ENCODE measurements at regions not wholly inside any gene's neighbourhood (a gene's known extent, or its start where the extent isn't known, plus 50 kb on each side); places are given as distances from the start of the nearest gene placed in this dataset.
"Not testable (repeated sequence)": the region's sequence is repeated elsewhere in the genome, so short reads cannot be mapped to it uniquely, and the experiment has no call there.

DNA sequence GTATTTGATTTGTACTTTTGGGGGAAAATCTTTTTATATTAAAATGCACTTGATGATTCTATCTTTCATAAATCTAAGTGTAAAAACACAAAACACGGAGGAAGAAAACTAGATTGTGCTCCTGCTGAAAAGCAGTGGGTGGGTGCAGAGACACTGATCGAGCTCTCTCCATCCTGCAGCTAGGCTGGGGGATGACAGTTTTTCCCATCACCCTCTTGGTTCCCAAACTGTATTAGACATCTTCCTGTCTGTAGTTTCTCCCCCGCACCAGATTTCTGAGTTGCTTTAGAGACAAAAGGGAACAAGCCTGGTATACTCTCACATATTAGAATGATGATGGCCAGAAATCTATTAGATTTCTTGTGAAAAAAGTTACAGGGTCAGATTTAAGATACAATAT lies 99.6 kb downstream of the FAM114A2 start:
- no peak for DNase-seq

DNA sequence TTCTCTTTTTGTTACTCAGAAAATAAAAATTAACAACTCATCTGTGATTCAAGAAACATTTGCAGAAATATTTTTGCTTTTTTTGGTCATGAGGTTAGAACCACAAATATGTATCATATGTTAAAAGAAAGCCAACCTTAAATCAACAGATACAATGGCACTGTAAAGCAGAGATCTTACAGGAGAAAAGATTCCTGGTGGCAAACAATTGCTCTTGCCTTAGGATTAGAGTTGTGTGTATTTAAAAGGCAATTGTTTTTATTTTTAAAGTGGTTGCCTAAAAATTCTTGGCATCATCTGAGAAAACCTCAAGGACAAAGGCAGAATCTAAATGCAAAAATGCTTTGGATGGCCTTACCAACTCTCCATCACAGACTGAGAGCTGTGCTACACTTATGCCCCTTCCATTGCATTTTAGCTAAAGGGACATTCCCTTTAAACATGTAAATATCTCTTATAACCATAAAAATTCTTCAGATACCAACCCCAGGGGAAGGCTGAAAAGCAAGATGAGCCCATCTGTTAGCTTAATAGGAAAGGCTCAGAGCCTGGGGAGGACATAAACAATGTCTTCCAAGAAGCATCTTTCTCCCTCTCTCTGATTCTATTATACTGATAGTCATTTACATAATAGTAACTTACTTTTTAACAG lies 100.4 kb downstream of the FAM114A2 start:
- DNase-seq: no peak

DNA sequence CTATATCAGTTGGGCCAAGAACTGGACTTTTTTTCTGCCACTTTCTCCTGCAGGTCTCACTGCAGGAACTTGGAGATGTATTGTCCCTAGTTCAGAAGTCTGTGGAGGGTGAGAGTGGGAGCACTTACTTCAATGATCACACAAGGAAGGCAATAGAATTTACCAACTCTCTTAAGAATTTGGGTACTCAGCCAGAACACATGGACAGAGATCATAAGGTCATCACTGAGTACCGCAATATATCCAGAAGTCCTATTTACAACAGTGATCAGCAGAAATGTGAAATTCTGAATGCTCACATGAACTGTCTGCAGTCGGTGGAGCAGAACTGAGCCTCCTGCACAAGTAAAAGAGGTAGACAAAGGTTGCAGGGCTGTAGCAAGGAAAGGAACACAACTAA lies 101.0 kb downstream of the FAM114A2 start:
- DNase-seq: no peak

DNA sequence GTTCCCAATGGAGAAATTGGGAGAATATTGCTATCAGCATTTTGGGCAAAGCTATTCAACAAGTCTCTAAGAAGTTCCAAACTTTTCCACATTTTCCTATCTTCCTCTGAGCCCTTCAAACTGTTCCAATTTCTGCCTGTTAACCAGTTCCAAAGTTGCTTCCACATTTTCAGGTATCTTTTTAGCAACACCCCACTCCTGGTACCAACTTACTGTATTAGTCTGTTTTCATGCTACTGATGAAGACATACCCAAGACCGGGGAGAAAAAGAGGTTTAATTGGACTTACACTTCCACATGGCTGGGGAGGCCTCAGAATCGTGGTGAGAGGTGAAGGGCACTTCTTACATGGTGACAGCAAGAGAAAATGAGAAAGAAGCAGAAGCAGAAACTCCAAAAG lies 103.6 kb downstream of the FAM114A2 start:
- DNase-seq: not testable (repeated sequence)

DNA sequence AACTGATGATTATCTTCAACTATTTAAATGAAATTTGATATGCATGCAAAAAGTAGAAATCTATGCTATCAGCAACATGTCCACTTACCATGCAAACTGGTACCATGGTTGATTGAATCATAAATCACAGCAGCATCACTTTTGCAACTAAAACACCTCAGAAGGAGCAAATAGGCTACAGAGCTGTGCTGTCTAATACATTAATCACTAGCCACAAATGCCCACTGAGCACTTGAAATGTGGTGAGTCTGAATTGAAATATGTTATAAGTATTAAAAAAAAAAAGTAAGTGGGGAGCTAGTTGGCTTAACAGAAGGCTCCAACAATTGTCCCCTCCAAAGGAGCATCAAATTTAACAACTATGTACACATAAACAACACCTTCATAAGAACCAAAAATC lies 112.5 kb downstream of the FAM114A2 start:
- no peak for DNase-seq

DNA sequence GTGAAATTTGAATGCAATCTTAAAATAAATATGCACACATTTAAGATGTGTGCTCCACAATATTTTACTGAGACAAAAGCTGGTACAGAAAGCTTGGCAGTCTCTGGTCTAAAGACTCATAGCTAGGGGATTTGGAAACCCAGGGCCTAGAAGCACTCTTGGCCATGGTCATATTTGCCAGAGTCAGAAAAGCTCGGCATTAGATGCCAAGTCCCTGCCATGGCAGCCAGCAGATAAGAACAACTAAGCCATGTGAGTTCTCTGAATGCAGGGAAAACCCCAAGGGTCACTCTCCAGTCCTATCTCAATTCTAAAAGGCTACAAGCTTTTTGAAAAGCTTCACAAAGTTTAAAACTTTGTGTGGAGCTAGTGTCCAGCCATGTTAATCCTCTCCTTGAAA lies 119.5 kb downstream of the FAM114A2 start:
- no peak for DNase-seq

DNA sequence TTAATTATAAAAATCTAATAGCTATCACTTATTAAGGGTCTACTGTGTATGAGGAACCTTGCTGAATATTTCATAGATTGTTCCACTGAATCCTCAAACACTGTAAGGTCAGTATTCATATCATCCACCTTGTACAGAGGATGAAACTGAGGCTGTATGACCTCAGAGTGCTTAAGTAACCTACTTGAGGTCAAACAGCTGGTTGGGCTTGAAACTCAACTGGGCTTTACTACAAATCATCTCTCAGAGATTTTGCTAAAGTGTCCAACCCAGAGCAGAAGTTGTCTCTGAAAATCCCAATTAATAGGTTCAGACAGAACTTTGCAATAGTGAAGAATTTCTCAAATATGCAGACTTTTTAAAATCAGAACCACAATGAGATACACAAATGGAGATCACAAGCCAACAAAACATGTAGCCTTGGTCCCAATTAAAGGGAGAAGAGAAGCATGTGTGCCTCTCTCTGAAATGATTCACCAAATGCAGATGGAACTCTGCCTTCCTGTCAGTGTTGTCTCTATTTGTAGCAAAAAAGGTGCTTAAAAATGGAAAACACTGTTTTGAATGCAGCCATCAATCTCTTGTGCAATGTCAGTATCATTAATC lies 131.4 kb downstream of the FAM114A2 start:
- no peak for DNase-seq

DNA sequence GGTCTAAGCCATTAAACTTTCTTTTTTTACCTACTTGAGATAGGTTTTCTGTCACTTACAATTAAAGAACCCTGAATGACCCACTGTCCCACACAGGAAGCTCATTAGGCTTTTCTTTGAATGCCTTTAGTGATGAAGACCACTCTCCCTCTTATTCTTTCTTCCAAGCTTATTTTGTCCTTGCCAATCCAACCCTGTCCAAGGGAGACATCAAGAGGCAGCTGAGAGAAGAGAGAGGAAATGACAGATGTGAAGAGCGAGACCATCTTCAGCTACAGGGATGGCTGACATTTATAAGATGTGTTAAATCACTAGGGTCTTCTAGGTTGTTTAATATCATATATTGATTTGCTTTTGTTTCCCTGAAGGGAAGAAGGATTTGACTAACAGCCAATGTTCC lies 133.5 kb downstream of the FAM114A2 start:
- DNase-seq: no peak

DNA sequence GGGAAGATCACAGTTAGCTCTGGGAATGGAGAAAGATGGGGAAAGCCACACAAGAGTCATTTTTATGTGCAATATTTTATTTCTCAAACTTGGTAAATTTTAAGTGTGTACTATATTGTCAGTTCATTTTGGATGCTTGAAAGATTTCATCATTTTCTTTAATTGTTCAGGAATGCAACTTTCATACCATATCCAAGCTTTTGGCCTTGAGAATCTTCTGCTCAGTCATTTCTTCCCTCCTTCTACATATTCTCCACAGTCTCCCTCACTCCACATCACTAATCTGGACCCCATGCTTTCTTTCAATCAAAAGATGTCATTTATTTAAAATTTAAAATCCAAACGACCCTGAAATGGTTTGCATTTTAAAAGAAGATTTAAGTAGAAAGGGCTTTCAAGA lies 135.4 kb downstream of the FAM114A2 start:
- no peak for DNase-seq

DNA sequence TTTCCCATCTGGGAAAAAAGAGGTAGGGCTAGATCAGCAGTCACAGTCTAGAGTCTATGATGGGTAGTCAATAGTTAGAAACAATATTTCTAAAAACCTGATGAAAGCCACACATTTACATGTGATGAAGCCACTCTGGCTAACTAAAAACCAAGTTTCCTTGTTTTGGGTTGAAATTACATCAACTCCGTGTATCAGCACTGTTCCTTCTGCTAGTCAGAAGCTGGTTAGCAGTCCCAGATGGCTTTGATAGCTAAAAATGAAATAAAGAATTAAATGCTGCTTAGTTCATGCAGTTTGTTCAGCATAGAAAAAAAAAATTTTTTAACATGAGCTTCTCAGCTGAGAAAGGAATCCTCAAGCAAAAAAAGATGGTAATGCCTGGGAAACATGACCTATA lies 136.7 kb downstream of the FAM114A2 start:
- no peak for DNase-seq

DNA sequence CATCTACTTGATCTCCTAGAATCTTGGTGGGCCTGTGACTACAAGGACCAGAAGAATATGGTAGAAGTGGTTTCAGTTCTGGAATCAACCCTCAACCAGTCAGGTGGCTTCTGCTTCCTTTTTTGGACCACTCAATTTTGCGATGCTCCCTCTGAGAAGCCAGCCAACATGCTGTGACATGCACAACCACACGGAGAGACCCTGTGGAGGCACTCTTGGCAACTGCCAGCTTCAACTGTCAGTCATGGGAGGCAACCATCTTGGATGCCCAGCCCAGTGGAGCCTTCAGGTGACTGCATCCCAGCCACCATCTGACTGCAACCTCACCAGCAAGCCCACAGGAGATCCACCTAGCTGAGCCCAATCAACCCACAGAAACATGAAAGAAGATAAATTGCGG lies 137.3 kb downstream of the FAM114A2 start:
- no peak for DNase-seq

DNA sequence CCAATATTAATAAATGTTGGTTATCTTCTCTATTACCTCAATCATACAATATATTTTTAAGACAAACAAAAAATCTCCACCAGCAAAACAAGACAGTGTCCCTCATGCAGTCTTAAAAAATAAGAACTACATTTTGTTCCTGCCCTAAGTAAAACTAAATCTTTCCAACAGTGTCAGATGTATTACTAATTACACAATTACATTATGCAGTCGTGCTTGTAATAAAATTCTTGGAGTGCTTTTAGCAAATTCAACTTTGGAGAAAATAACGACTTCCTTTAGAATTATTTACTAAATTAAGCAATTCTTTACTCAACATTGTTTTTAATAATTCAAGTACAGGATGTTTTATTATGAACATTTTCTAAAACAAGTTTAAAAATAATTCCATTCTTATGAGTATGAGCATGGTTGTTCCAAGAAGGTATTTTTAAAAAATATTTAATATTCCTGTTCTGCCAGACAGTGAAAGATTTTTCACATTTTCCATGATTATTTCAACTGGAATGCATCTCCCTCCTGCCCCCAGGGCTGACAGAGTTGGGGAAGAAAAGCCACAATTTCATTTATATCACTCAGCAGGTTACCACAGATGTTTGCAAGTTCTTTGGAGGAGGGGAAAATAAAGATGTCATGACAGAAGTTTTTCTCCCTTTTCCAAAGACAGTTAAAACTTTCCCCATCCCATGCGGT lies 137.9 kb downstream of the FAM114A2 start:
- DNase-seq: peak; percentile 25

DNA sequence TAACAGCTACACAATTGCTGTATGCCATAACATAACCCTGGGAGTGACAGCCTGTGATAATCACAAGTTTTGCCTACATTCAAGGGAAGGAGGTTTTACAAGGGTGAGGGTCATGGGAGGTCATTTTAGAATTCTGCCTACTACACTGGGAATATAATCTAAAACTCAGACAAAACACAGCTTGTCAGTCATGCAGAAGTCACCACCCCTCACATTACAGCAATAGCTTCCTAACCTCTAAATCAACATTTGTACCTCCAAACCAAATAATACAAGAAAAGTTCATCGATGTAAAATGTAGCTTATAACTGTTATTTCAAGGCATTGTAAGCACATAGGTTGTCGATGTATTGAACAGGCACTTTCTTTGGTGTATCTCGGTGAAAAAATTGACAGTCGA lies 139.0 kb downstream of the FAM114A2 start:
- no peak for DNase-seq

DNA sequence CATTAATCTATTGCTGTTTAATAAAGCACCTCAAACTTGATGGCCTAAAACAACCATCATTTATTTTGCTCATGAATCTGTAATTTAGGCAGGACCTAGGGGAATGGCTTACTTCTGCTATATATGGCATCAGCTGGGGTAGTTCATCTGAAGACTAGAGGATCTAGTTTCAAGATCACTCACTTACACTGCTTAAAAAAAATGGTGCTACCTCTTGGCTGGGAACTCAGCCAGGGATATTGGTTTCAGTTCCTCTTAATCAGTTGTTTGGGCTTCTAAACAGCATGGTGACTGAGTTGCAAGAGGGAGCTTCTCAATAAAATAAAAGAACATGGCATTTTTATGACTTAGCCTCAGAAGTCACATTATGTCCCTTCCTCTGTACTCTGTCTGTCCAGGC lies 142.0 kb downstream of the FAM114A2 start:
- no peak for DNase-seq

DNA sequence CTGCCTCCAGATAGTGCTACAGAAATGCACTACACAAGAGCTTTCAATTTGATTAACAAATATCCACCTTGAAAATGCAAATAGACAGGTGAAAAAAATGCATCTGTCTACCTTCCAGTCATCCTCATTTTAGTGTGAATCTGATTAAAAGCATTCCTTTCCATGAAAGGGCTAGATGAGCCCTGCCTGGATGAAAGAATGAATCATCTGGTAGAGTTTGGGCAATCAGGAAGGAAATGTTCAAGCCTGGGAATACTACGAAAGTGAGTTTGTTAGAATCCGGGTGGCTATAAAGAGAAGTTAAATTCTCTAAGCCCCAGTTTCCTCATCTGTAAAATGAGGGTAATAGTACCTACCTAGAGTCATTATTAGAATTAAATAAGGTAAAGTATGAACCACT lies 142.6 kb downstream of the FAM114A2 start:
- DNase-seq: no peak

DNA sequence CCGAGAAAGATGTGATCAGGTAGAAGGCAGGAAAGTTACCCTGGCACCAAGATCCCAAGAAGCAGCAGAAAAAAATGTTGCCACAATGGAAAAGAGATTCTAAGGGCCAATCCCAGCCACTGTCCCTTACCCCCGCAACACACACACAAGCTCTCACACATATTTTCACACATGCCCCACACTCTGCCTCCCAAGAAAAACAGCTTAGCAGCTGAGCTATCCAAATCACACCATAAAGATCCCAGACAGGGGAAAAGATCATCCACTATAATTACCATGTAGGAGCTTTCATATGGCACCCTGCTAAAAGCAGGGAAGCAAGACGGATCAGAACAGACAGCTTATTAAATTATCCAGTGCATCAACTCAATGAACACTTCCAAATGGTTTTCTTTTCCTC lies 143.4 kb downstream of the FAM114A2 start:
- no peak for DNase-seq

DNA sequence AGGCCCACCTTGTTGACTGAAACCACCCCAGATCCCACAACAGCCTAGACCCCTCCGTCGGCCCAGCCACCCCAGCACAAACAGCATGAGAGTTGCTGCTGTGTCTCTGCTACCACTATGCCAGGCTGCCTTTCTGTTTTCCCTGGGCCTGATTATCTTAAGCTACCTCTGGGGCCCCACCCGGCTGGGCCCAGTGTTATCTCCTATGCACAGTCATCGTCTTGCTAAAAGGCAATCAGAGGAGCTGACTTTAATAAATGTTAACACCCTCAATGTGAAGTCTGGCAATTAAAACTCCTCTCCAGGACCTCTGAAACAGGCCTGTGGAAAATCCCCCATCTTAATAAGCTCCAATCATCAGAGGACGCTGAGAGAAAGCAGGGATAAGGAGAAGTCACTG lies 144.9 kb downstream of the FAM114A2 start:
- no peak for DNase-seq

DNA sequence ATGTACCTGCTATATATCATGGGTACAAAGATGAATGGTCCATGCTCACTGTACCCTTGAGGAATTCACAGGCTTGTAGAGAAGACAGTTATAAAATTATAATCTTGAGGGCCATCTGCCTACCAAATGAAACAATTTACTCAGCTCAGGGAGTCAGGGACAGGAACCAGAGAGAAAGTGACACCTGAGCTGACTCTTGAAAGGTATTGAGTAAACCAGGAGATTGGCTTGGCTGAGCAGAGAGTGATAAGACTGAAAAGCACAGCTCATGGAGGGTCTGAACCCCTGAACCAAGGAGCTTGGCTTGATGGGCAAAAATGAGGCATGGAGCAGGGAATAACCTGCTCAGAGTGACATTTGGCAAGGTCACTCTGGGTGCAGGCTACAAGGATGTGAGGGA lies 147.3 kb downstream of the FAM114A2 start:
- no peak for DNase-seq

DNA sequence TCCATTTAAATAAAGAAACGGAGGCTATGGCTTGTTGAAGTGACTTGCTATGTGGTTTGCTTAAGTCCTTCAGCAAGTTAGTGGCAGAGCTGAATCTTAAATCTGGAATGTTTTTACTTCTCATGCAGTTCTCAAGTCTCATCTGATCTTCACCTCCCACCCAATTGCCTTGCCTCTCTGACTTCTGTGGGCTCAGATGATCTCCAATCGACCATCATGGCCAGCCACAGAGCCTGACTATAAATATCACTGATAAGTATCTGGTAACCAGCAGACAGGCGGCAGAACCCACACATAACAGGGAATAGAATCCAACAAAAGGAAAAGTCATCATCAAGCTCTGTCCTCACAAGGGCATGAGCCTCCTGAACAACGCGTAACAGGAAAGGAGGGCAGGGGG lies 149.9 kb downstream of the FAM114A2 start:
- no peak for DNase-seq

DNA sequence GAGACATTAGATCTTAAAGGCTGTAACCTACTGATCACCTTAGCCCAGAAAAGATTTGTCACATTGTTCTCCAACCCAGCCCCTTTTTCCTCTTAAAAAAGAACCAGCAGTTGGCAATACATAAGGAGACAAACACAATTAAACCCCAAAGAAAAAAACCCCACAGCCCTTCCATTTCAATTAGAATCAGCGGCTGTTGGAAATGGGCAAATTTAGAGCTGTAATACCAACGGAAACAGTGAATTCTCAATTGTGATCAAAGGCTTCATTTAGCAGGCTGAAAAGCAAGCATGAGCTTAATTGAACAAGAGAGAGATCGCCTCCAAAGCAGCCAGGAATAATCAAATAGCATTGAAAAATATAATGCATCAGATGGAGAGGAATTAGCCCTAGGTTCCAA lies 153.6 kb downstream of the FAM114A2 start:
- DNase-seq: no peak

DNA sequence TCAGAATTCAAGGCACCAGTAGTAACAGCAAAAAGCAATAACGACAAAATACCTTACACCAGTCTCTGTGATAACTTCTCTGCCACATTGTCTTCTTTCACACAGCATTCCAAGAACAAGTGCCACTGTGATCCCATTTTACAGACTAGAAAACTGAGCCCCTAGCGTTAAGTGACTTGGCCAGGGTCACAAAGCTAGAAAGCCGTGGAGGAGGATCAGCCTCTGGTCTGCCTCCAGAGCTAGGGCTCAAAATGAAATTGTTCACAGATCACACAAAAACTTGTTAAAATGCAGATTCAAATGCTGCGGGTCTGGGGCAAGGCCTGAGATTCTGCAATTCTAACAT lies 154.1 kb downstream of the FAM114A2 start:
- no peak for DNase-seq

DNA sequence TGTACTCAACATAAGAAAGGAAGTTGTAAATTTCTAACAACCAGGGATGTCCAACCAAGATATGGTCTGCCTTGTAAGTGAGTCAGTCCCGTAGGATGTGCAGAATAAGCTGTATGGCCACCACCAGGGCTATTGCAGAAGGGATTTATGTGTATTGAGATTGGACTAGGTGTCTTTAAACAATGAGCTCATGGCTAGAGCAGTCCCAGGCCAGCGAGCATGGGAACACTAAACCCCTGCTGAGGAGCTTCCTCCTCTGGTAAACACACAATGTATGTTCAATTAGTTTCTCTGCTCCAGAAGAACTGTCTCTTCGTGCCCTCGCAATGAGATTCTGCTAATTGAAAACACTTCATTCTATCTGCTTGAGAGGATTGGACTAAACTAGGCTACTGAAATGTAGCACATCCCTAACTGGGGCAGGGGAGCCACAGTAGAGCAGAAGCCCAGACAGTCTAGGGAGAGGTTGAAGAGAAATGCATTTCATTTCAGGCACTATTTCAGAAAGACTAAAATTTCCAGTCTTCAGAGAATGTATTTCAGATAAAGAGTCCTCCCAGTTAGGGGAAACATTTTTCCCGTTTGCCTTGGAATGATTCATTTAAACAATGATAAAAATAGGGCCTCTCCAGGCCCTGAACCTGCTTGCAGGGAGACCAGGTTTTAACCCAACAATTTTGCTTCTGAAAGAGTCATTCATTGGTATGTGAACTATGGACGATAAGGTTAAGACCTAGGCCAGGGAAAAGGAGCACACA lies 154.7 kb downstream of the FAM114A2 start:
- no peak for DNase-seq

DNA sequence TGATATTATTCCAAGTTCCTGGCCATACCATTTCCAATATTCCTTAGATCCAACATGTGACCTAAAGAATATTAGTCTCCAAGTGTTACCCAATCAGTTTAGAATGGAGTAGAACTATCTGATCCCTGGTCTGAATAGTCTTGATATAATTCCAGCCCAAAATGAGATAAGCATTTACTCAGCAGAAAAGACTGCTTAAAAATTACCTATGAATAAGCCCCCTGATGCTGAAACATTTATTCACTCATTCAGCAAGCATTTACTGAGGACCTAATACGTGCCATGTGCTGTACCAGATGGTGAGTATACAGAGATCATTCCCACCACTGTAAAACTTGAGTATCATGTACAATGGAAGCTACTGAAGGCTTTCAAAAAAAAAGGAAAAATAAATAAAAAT lies 157.0 kb downstream of the FAM114A2 start:
- no peak for DNase-seq

DNA sequence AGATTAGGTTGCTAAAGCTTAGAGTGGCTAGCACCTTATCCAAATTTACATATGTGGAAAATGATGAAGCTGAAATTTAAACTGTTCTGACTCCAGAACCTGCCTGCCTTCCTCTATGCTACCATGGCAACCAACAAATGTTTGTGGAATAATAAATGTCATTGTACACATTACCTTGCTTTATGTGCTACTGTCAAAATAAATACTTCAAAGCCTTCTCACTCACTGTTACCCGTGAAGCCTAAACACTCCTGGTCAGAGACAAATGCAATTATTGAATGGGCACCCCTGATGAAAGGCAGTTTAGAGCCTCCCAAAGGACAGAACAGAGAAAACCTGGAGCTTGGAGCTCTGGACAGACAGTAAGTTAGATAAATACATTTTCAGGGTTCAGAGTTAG lies 158.6 kb downstream of the FAM114A2 start:
- no peak for DNase-seq

Data from right hindlimb (tissue), 1 donor.